ENCODE measurements at regions not wholly inside any gene's neighbourhood (a gene's known extent, or its start where the extent isn't known, plus 50 kb on each side); places are given as distances from the start of the nearest gene placed in this dataset.
"Not testable (repeated sequence)": the region's sequence is repeated elsewhere in the genome, so short reads cannot be mapped to it uniquely, and the experiment has no call there.

- TF ChIP-seq CTCF (IDR thresholded peaks at IDR 0.05) (no peak), POLR2A (IDR thresholded peaks at IDR 0.05) (no peak)
- Histone ChIP-seq H3K36me3 (no peaks in the 10 kb centered on the region), H3K4me1 (no peaks in the 10 kb centered on the region), H3K27me3 (no peaks in the 10 kb centered on the region), H3K4me3 (replicated peaks in 1 of 3) (no peak overlapping the region), H3K27ac (no peak overlapping the region), H3K9me3 (no peaks in the 10 kb centered on the region)
- DNase-seq, result no peak
- 93% methylated on average over 7 of the region's 7 CpGs for whole genome bisulfite sequencing, 2 donors
- intact Hi-C loops (cut with DNase I), result no loop called here
These were observed 279.7 kb upstream of the AMIGO2 start for GRCh38 chr12:47359310-47360092.

- H3K27ac ChIP-seq; intact Hi-C loops (cut with DNase I); H3K27me3 ChIP-seq; H3K9me3 ChIP-seq; H3K4me1 ChIP-seq; H3K4me3 ChIP-seq (replicated peaks in 1 of 3); H3K36me3 ChIP-seq; DNase-seq: not testable (repeated sequence)
- WGBS, 2 donors, result 86 to 91% methylated on average over 8 of the region's 8 CpGs
These were observed 277.2 kb upstream of the AMIGO2 start for GRCh38 chr12:47357006-47357405.

GRCh38 chr12:47356129-47356700 is 276.5 kb upstream of the AMIGO2 start:
- intact Hi-C loops (cut with DNase I), result no loop called here
- Histone ChIP-seq H3K4me3 (replicated peaks in 1 of 3) (no peak overlapping the region), H3K4me1 (no peaks in the 10 kb centered on the region), H3K27me3 (no peaks in the 10 kb centered on the region), H3K36me3 (no peaks in the 10 kb centered on the region), H3K9me3 (no peaks in the 10 kb centered on the region), H3K27ac (no peak overlapping the region)
- 58 to 67% methylated on average over 3 of the region's 3 CpGs for WGBS, 2 donors
- DNase-seq, result no peak
- no peak for TF ChIP-seq CTCF (IDR thresholded peaks at IDR 0.05)
- no peak for TF ChIP-seq POLR2A (IDR thresholded peaks at IDR 0.05)

GRCh38 chr12:47353508-47353907 is 273.7 kb upstream of the AMIGO2 start:
- TF ChIP-seq POLR2A (IDR thresholded peaks at IDR 0.05) (no peak), CTCF (IDR thresholded peaks at IDR 0.05) (no peak)
- WGBS, 2 donors, result 77 to 79% methylated on average over 6 of the region's 6 CpGs
- intact Hi-C loops (cut with DNase I), result no loop called here

GRCh38 chr12:47352067-47352466 is 272.3 kb upstream of the AMIGO2 start:
- no peak overlapping the region for H3K27ac ChIP-seq
- H3K36me3 ChIP-seq, result no peaks in the 10 kb centered on the region
- TF ChIP-seq CTCF (IDR thresholded peaks at IDR 0.05) (no peak), POLR2A (IDR thresholded peaks at IDR 0.05) (no peak)
- DNase-seq, result no peak
- no peaks in the 10 kb centered on the region for H3K27me3 ChIP-seq
- no peak overlapping the region for H3K4me3 ChIP-seq (replicated peaks in 1 of 3)
- WGBS, 2 donors, result 94 to 95% methylated on average over 2 of the region's 2 CpGs
- no peaks in the 10 kb centered on the region for H3K4me1 ChIP-seq
- H3K9me3 ChIP-seq, result no peaks in the 10 kb centered on the region
- intact Hi-C loops (cut with DNase I), result no loop called here

More at GRCh38 chr12:47353508-47353907, 273.7 kb upstream of the AMIGO2 start:
- no peak overlapping the region for H3K27ac ChIP-seq
- no peaks in the 10 kb centered on the region for H3K27me3 ChIP-seq
- no peaks in the 10 kb centered on the region for H3K36me3 ChIP-seq
- no peak overlapping the region for H3K4me3 ChIP-seq (replicated peaks in 1 of 3)
- H3K9me3 ChIP-seq, result no peaks in the 10 kb centered on the region
- H3K4me1 ChIP-seq, result no peaks in the 10 kb centered on the region
- no peak for DNase-seq
